ENCODE measurements at regions not wholly inside any gene's neighbourhood (a gene's known extent, or its start where the extent isn't known, plus 50 kb on each side); places are given as distances from the start of the nearest gene placed in this dataset.

DNA sequence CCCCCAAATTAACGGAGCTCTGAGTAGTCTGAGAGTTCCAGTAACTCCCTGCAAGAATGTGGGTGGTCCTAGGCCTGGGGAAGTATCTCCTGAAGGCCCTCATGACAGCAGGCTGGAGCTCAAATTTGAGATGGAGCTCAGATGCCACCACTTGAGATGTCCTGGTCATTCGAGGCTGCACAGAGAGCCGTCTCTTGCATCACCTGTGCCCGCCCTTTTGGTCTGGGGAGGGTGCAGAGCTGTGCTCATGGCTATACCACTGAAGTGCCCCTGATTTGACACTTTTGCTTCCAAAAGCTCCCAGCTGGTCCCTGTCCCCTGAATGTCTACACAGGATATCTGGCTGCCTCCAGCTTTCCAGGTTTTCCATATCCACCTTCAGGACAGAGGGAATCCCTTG is 214.0 kb upstream of the B3GAT1 start:
- Mint-ChIP-seq H3K36me3 (ENCODE audit: low read depth) (no peaks in the 10 kb centered on the region), H3K4me1 (ENCODE audit: low read depth) (no peaks in the 10 kb centered on the region), H3K27me3 (ENCODE audit: low read depth) (peaks cover 18% of the 10 kb centered on the region), H3K4me3 (ENCODE audit: unreplicated experiment) (no peak overlapping the region), H3K9me3 (ENCODE audit: low read depth) (peaks cover 10% of the 10 kb centered on the region), H3K27ac (ENCODE audit: unreplicated experiment) (no peak overlapping the region)
- no peak for DNase-seq (ENCODE audit: low spot score)
- TF ChIP-seq, protein P1, sequence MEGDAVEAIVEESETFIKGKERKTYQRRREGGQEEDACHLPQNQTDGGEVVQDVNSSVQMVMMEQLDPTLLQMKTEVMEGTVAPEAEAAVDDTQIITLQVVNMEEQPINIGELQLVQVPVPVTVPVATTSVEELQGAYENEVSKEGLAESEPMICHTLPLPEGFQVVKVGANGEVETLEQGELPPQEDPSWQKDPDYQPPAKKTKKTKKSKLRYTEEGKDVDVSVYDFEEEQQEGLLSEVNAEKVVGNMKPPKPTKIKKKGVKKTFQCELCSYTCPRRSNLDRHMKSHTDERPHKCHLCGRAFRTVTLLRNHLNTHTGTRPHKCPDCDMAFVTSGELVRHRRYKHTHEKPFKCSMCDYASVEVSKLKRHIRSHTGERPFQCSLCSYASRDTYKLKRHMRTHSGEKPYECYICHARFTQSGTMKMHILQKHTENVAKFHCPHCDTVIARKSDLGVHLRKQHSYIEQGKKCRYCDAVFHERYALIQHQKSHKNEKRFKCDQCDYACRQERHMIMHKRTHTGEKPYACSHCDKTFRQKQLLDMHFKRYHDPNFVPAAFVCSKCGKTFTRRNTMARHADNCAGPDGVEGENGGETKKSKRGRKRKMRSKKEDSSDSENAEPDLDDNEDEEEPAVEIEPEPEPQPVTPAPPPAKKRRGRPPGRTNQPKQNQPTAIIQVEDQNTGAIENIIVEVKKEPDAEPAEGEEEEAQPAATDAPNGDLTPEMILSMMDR (IDR thresholded peaks at IDR 0.05), result no peak

DNA sequence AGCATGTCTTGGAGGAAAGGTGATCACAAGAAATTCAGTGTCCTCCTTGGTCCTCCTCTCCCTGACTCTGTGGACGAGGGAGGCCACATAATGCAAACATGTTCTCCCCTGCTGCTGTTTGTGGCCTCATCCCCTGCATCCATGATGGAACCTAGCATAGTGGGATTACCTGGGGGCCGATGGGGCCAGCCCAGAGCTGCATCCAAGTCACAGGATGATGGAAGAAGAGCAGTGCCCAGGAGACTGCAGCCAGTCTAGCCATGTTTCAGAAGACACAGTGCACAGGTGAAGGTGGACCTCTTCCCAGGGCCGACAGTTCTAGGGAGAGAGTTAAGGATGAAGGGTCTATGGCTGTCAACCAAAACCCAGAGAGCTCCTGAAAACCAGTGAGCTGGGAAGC is 213.6 kb upstream of the B3GAT1 start:
- Mint-ChIP-seq H3K36me3 (ENCODE audit: low read depth) (no peaks in the 10 kb centered on the region), H3K27me3 (ENCODE audit: low read depth) (peaks cover 18% of the 10 kb centered on the region), H3K4me1 (ENCODE audit: low read depth) (no peaks in the 10 kb centered on the region), H3K9me3 (ENCODE audit: low read depth) (peaks cover 9% of the 10 kb centered on the region), H3K4me3 (ENCODE audit: unreplicated experiment) (no peak overlapping the region), H3K27ac (ENCODE audit: unreplicated experiment) (no peak overlapping the region)
- TF ChIP-seq, protein P1 (IDR thresholded peaks at IDR 0.05), result no peak
- DNase-seq (ENCODE audit: low spot score), result no peak

DNA sequence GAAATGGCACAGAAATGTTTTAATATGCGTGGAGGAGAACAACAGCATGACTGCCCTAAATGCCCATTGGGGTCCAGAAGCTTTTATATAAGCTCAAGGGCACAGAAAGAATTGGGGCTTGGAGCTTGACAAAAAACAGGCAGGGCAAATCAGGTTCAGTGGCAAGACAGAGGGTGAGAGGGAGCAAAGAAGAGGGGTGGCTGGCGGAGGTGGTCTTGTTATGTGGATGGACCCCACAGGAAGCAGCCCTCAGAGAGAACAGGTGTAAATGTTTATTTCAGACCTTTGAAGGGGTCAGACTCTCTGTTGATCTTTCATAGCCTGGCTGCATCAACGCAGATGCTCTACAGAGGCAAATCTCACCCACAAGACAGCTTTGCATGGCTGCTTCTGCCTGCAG is 213.1 kb upstream of the B3GAT1 start:
- H3K9me3 Mint-ChIP-seq (ENCODE audit: low read depth), result peaks cover 4% of the 10 kb centered on the region
- H3K4me3 Mint-ChIP-seq (ENCODE audit: unreplicated experiment), result no peak overlapping the region
- no peaks in the 10 kb centered on the region for H3K36me3 Mint-ChIP-seq (ENCODE audit: low read depth)
- H3K4me1 Mint-ChIP-seq (ENCODE audit: low read depth), result no peaks in the 10 kb centered on the region
- no peak for DNase-seq (ENCODE audit: low spot score)
- TF ChIP-seq, protein P1 (IDR thresholded peaks at IDR 0.05), result no peak
- peaks cover 20% of the 10 kb centered on the region for H3K27me3 Mint-ChIP-seq (ENCODE audit: low read depth)
- no peak overlapping the region for H3K27ac Mint-ChIP-seq (ENCODE audit: unreplicated experiment)

DNA sequence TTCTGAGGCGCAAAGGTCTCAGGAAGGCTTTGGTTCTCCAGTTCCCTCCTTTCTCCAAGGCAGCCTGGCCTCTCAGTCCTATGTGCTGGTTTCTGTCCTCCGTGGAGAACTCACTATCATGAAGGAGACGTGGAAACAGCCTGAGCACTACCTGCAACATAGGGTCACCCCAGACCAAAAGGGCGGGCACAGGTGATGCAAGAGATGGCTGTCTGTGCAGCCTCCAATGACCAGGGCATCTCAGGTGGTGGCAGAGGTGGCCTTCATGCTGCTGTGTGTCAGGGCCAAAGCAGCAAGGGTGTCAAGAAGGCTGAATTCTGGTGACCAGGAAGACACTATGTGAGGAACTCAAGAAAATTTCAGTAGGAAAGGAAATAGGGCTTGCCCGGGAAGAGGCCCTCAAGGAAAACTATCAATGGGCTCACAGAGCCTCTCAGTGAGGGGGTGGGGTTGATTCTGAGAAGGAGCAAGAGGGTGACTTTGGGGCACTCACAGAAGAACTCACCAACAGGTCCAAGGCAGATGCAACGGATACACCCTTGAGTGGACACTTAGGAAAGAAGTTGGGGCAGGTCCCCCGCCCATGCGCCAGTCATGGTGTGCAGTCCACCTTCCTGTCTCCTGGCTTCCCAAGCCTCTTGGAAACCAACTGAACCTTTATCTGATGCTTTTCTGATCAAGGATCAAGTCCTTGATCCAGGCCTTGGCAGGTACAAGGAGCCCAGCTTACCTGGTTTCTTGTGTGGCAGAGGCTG is 212.3 kb upstream of the B3GAT1 start:
- no peaks in the 10 kb centered on the region for H3K4me1 Mint-ChIP-seq (ENCODE audit: low read depth)
- H3K27ac Mint-ChIP-seq (ENCODE audit: unreplicated experiment), result no peak overlapping the region
- H3K27me3 Mint-ChIP-seq (ENCODE audit: low read depth), result peaks cover 22% of the 10 kb centered on the region
- DNase-seq (ENCODE audit: low spot score), result no peak
- TF ChIP-seq, protein P1 (IDR thresholded peaks at IDR 0.05), result no peak
- H3K36me3 Mint-ChIP-seq (ENCODE audit: low read depth), result no peaks in the 10 kb centered on the region
- no peak overlapping the region for H3K4me3 Mint-ChIP-seq (ENCODE audit: unreplicated experiment)
- H3K9me3 Mint-ChIP-seq (ENCODE audit: low read depth), result peaks cover 3% of the 10 kb centered on the region

DNA sequence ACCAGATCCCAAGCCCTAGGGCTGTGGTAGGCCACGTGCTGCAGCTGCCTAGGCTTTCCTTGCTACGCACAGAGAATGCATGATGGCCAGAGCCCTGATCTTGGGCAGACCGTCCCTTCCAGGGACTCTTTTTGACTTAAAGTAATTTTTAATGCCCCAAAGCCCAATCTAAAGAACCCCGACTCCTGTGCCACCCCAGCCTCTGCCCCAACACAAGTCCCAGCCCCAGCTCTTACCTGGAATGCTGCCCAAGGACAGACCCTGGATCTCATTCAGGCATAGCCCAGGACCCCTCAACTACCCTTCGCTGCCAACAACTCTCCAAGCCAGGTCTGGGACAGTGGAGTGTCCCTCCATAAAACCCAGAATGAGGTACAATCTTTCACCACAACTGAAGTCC is 211.7 kb upstream of the B3GAT1 start:
- Mint-ChIP-seq H3K27ac (ENCODE audit: unreplicated experiment) (no peak overlapping the region), H3K4me3 (ENCODE audit: unreplicated experiment) (no peak overlapping the region), H3K9me3 (ENCODE audit: low read depth) (peaks cover 3% of the 10 kb centered on the region), H3K27me3 (ENCODE audit: low read depth) (peaks cover 22% of the 10 kb centered on the region), H3K36me3 (ENCODE audit: low read depth) (no peaks in the 10 kb centered on the region), H3K4me1 (ENCODE audit: low read depth) (no peaks in the 10 kb centered on the region)
- DNase-seq (ENCODE audit: low spot score), result no peak
- TF ChIP-seq, protein P1 (IDR thresholded peaks at IDR 0.05), result no peak

Measured in chondrocyte (in vitro differentiated cells).